GM19240 (cell line): ENCODE measurements at regions not wholly inside any gene's neighbourhood (a gene's known extent, or its start where the extent isn't known, plus 50 kb on each side); places are given as distances from the start of the nearest gene placed in this dataset.

Experiments used
- DNase-seq: peaks from one replicate; pipeline ENCODE4 v3.0.0; 2011; ENCODE audit warnings: low spot score; ENCODE audit not compliant: insufficient read length

GRCh38 chr18:64271246-64271645 lies 122.4 kb upstream of the LINC00305 start:
- DNase-seq = no peak

- no peak for DNase-seq
Observed at GRCh38 chr18:64270608-64271007, 121.7 kb upstream of the LINC00305 start.

GRCh38 chr18:64270121-64270520 lies 121.2 kb upstream of the LINC00305 start:
- DNase-seq = no peak

GRCh38 chr18:64264171-64264570 lies 115.3 kb upstream of the LINC00305 start:
- DNase-seq = no peak

GRCh38 chr18:64260810-64261209 lies 111.9 kb upstream of the LINC00305 start:
- DNase-seq = no peak

GRCh38 chr18:64259871-64260270 lies 111.0 kb upstream of the LINC00305 start:
- no peak for DNase-seq

GRCh38 chr18:64258111-64258650 lies 109.3 kb upstream of the LINC00305 start:
- DNase-seq = no peak

GRCh38 chr18:64254399-64255093 lies 105.7 kb upstream of the LINC00305 start:
- no peak for DNase-seq

- DNase-seq = no peak
Observed at GRCh38 chr18:64253873-64254272, 105.0 kb upstream of the LINC00305 start.

- DNase-seq = no peak
Observed at GRCh38 chr18:64253222-64253621, 104.3 kb upstream of the LINC00305 start.

GRCh38 chr18:64248836-64249235 lies 99.9 kb upstream of the LINC00305 start:
- no peak for DNase-seq

- no peak for DNase-seq
Observed at GRCh38 chr18:64245126-64245861, 96.4 kb upstream of the LINC00305 start.

- DNase-seq = no peak
Observed at GRCh38 chr18:64244571-64244970, 95.7 kb upstream of the LINC00305 start.

- no peak for DNase-seq
Observed at GRCh38 chr18:64240316-64240715, 91.4 kb upstream of the LINC00305 start.

- DNase-seq = no peak
Observed at GRCh38 chr18:64238076-64238475, 89.2 kb upstream of the LINC00305 start.

- no peak for DNase-seq
Observed at GRCh38 chr18:64234321-64234720, 85.4 kb upstream of the LINC00305 start.

- DNase-seq = no peak
Observed at GRCh38 chr18:64233851-64234250, 85.0 kb upstream of the LINC00305 start.

GRCh38 chr18:64220941-64221340 lies 72.1 kb upstream of the LINC00305 start:
- DNase-seq = no peak

- DNase-seq = no peak
Observed at GRCh38 chr18:64219517-64219916, 70.6 kb upstream of the LINC00305 start.

- no peak for DNase-seq
Observed at GRCh38 chr18:64210401-64210949, 61.6 kb upstream of the LINC00305 start.

GRCh38 chr18:64208516-64208915 lies 59.6 kb upstream of the LINC00305 start:
- DNase-seq = no peak

- DNase-seq = no peak
Observed at GRCh38 chr18:64207820-64208219, 58.9 kb upstream of the LINC00305 start.
